HCT116 (cell line): ENCODE measurements at regions not wholly inside any gene's neighbourhood (a gene's known extent, or its start where the extent isn't known, plus 50 kb on each side); places are given as distances from the start of the nearest gene placed in this dataset.

ENCODE experiments used
- ATAC-seq: fragments of 200-7000 bp; cut with Tn5 transposase; 2 replicates; pipeline ENCODE4 v1.9.1; 2020; ENCODE audit warnings: mild to moderate bottlenecking, moderate library complexity
- BruUV-seq: library from RNA; stranded (reverse); fragments of 400-500 nt; replicated peaks from 2 replicates; lab custom pipeline; 2021; lab: Mats Ljungman, UMichigan
- CTCF ChIA-PET: fragments of 300-600 bp; sonication (Branson Sonifier 250); formaldehyde crosslinking; loops from one replicate; lab custom pipeline; 2021; ENCODE audit warnings: antibody characterized with exemption; lab: Charles Lee
- POLR2A ChIA-PET: fragments of 300-600, 350-600 bp; sonication (Branson Sonifier 250); formaldehyde crosslinking; loops from one replicate; lab custom pipeline; 2021; ENCODE audit warnings: antibody characterized with exemption; lab: Charles Lee
- RAD21 ChIA-PET, 2 experiments: fragments of 300-600 bp; sonication (Branson Sonifier 250); formaldehyde crosslinking; loops; one replicate each; lab custom pipeline; 2023; ENCODE audit warnings: low total read pairs in 2 of 2; ENCODE audit not compliant: uncharacterized antibody in 2 of 2, unreplicated experiment in 2 of 2, low non-redundant PET in 1 of 2; lab: Charles Lee
- DNase-seq: peaks from one replicate; pipeline ENCODE4 v3.0.0-alpha.2; 2010; ENCODE audit warnings: low read depth, low spot score
- H2AFZ ChIP-seq: fragments of 200-600 bp; shearing (Covaris generic), sonication (generic); 2 replicates; pipeline ENCODE4 v1.6.1; 2017; ENCODE audit warnings: low read depth, mixed run types, mixed read lengths, antibody characterized with exemption, low read length; ENCODE audit not compliant: poor library complexity, severe bottlenecking
- H3K27ac ChIP-seq: 2 replicates; pipeline ENCODE4 v1.5.1; 2012; ENCODE audit warnings: low read depth, low read length
- H3K27me3 ChIP-seq: fragments of 200-600 bp; sonication (generic); 2 replicates; pipeline ENCODE4 v1.6.1; 2016; ENCODE audit warnings: mixed run types, low read length, mixed read lengths; ENCODE audit not compliant: insufficient read depth
- H3K36me3 ChIP-seq, 2 experiments: fragments of 200-500 bp in 1 of 2; fragments of 200-600 bp in 1 of 2; sonication (Bioruptor generic) in 1 of 2; sonication (generic) in 1 of 2; 2 replicates each; pipeline versions ENCODE4 v1.5.1 to v1.6.1; 2014 to 2016; ENCODE audit warnings: low read length in 2 of 2, inconsistent platforms in 1 of 2, mixed read lengths in 1 of 2, mixed run types in 1 of 2; ENCODE audit not compliant: insufficient read depth in 2 of 2, control insufficient read depth in 1 of 2
- H3K4me1 ChIP-seq, 2 experiments: fragments of 200-600 bp in 1 of 2; sonication (generic) in 1 of 2; 2 replicates each; pipeline versions ENCODE4 v1.5.1 to v1.6.1; 2012 to 2017; ENCODE audit warnings: low read length in 2 of 2, inconsistent platforms in 1 of 2, mild to moderate bottlenecking in 1 of 2, mixed read lengths in 1 of 2, mixed run types in 1 of 2, moderate library complexity in 1 of 2; ENCODE audit not compliant: insufficient read depth in 2 of 2, control insufficient read depth in 1 of 2
- H3K4me2 ChIP-seq: fragments of 200-600 bp; sonication (generic); 2 replicates; pipeline ENCODE4 v1.6.1; 2017; ENCODE audit warnings: mixed run types, low read length, mixed read lengths
- H3K4me3 ChIP-seq, 2 experiments: fragments of 200-600 bp in 1 of 2; sonication (generic) in 1 of 2; replicated peaks in 1 of 2; 2 replicates each; pipeline ENCODE4 v1.5.1; 2011 to 2016; ENCODE audit warnings: low read length in 2 of 2, control low read depth in 1 of 2, low read depth in 1 of 2, mild to moderate bottlenecking in 1 of 2, mixed read lengths in 1 of 2, mixed run types in 1 of 2
- H3K79me2 ChIP-seq: fragments of 200-600 bp; sonication (generic); 2 replicates; pipeline ENCODE4 v1.6.1; 2017; ENCODE audit warnings: mild to moderate bottlenecking, mixed run types, low read length, moderate library complexity, mixed read lengths; ENCODE audit not compliant: insufficient read depth
- H3K9ac ChIP-seq: fragments of 200-600 bp; sonication (generic); 2 replicates; pipeline ENCODE4 v1.6.1; 2016; ENCODE audit warnings: low read length, mixed read lengths
- H3K9me2 ChIP-seq: fragments of 200-600 bp; sonication (generic), shearing (Covaris generic); 2 replicates; pipeline ENCODE4 v1.6.1; 2017; ENCODE audit warnings: mixed run types, mild to moderate bottlenecking, moderate library complexity; ENCODE audit not compliant: insufficient read depth
- H3K9me3 ChIP-seq, 2 experiments: fragments of 200-500 bp in 1 of 2; fragments of 200-600 bp in 1 of 2; sonication (Bioruptor generic) in 1 of 2; sonication (generic) in 1 of 2; 2 replicates each; pipeline ENCODE4 v1.6.1; 2014 to 2017; ENCODE audit warnings: low read length in 2 of 2, mixed read lengths in 2 of 2, inconsistent platforms in 1 of 2, low read depth in 1 of 2, mild to moderate bottlenecking in 1 of 2, mixed run types in 1 of 2, moderate library complexity in 1 of 2; ENCODE audit not compliant: control insufficient read depth in 1 of 2, insufficient read depth in 1 of 2
- H4K20me1 ChIP-seq: fragments of 200-600 bp; sonication (generic), shearing (Covaris generic); 2 replicates; pipeline ENCODE4 v1.6.1; 2017; ENCODE audit warnings: mixed run types, mild to moderate bottlenecking, moderate library complexity; ENCODE audit not compliant: insufficient read depth
- CEBPB ChIP-seq: IDR thresholded peaks from 2 replicates; pipeline ENCODE4 v1.6.1; 2012; ENCODE audit warnings: low read depth
- ELF1 ChIP-seq: IDR thresholded peaks from 2 replicates; pipeline ENCODE4 v1.6.1; 2012; ENCODE audit warnings: low read depth, borderline replicate concordance
- FOSL1 ChIP-seq: IDR thresholded peaks from 2 replicates; pipeline ENCODE4 v1.6.1; 2012; ENCODE audit warnings: low read depth
- MAX ChIP-seq: IDR thresholded peaks from 2 replicates; pipeline ENCODE4 v1.6.1; 2012
- RAD21 ChIP-seq: IDR thresholded peaks from 2 replicates; pipeline ENCODE4 v1.6.1; 2012; ENCODE audit warnings: low read depth, mild to moderate bottlenecking
- SIN3A ChIP-seq: IDR thresholded peaks from 2 replicates; pipeline ENCODE4 v1.6.1; 2012; ENCODE audit warnings: low read depth
- SP1 ChIP-seq: IDR thresholded peaks from 2 replicates; pipeline ENCODE4 v1.6.1; 2012; ENCODE audit warnings: low read depth
- SRF ChIP-seq: IDR thresholded peaks from 2 replicates; pipeline ENCODE4 v1.6.1; 2012; ENCODE audit warnings: low read depth
- ZFX ChIP-seq: fragments of 450-650 bp; IDR thresholded peaks from 2 replicates; pipeline ENCODE4 v1.6.1; 2017
- intact Hi-C: fragments of 100-400 bp; cut with micrococcal nuclease; formaldehyde crosslinking; loops from 2 replicates; pipeline ENCODE4 v1.10.0; 2022

- DNase-seq (no peak), ATAC-seq (no peak)
- Histone ChIP-seq H3K4me3 (no peak overlapping the region), H2AFZ (no peak overlapping the region), H3K27ac (no peak overlapping the region), H4K20me1 (no peaks in the 10 kb centered on the region), H3K27me3 (no peaks in the 10 kb centered on the region), H3K79me2 (no peaks in the 10 kb centered on the region), H3K4me2 (no peak overlapping the region), H3K9me3 (peaks cover 3% of the 10 kb centered on the region in 2 experiments; a peak in 2 of 4 replicates), H3K36me3 (no peaks in the 10 kb centered on the region), H3K9ac (no peak overlapping the region), H3K4me1 (no peaks in the 10 kb centered on the region), H3K9me2 (no peaks in the 10 kb centered on the region)
- ChIA-PET POLR2A (no interaction called here), RAD21 (no interaction called here), CTCF (no interaction called here)
- intact Hi-C loops = no loop called here
- TF ChIP-seq MAX = no peak
- TF ChIP-seq RAD21 = no peak
- no peak for TF ChIP-seq SP1
- BruUV-seq = no TSS peak
Measured at GRCh38 chr11:97888641-97889040, 1132.1 kb upstream of the CNTN5 start.

GRCh38 chr11:97890466-97890865, 1130.3 kb upstream of the CNTN5 start:
- Histone ChIP-seq H3K79me2 (no peaks in the 10 kb centered on the region), H2AFZ (no peak overlapping the region), H3K9me2 (no peaks in the 10 kb centered on the region), H3K4me2 (no peak overlapping the region), H3K4me1 (no peaks in the 10 kb centered on the region), H3K36me3 (no peaks in the 10 kb centered on the region), H3K9ac (no peak overlapping the region), H3K27me3 (no peaks in the 10 kb centered on the region), H3K4me3 (no peak overlapping the region), H3K9me3 (peaks cover 3 to 4% of the 10 kb centered on the region in 2 experiments; a peak in 2 of 4 replicates), H3K27ac (no peak overlapping the region), H4K20me1 (no peaks in the 10 kb centered on the region)
- DNase-seq (no peak), ATAC-seq (no peak)
- ChIA-PET POLR2A (no interaction called here), CTCF (no interaction called here), RAD21 (no interaction called here)
- no TSS peak for BruUV-seq
- TF ChIP-seq SIN3A (no peak), FOSL1 (no peak), SP1 (no peak), ELF1 (no peak), ZFX (no peak), SRF (no peak), CEBPB (no peak)
- intact Hi-C loops = no loop called here
